Prostate gland (tissue), 2 donors: ENCODE measurements at regions not wholly inside any gene's neighbourhood (a gene's known extent, or its start where the extent isn't known, plus 50 kb on each side); places are given as distances from the start of the nearest gene placed in this dataset.

Experiments used
- CTCF ChIP-seq, 4 experiments: fragments of 200-600 bp in 2 of 4; fragments of 450-650 bp in 2 of 4; sonication (generic) in 2 of 4; IDR thresholded peaks; 1 replicate in 3 of 4; 2 replicates in 1 of 4; pipeline ENCODE4 v1.5.1; 2016 to 2019; ENCODE audit warnings: antibody characterized with exemption in 4 of 4, mild to moderate bottlenecking in 2 of 4, moderate library complexity in 2 of 4
- POLR2AphosphoS5 ChIP-seq: sonication (generic); formaldehyde crosslinking; IDR thresholded peaks from one replicate; pipeline ENCODE4 v1.6.1; 2017; ENCODE audit warnings: antibody characterized with exemption

- TF ChIP-seq POLR2AphosphoS5 = no peak
- no peak for TF ChIP-seq CTCF (IDR thresholded peaks at IDR 0.05)
Observed at GRCh38 chr22:48099251-48099650, 1336.8 kb downstream of the TBC1D22A start.
